ENCODE measurements at regions not wholly inside any gene's neighbourhood (a gene's known extent, or its start where the extent isn't known, plus 50 kb on each side); places are given as distances from the start of the nearest gene placed in this dataset.

- no peaks in the 10 kb centered on the region for H3K36me3 ChIP-seq
- H3K4me1 ChIP-seq (ENCODE audit: insufficient read depth) = no peaks in the 10 kb centered on the region
- 79 to 85% (median 79%) methylated on average over 1 of the region's 1 CpG for WGBS, 3 donors
- no peak overlapping the region for H3K4me3 ChIP-seq
- intact Hi-C loops (cut with DNase I) = no loop called here
- no peak overlapping the region for H3K27ac ChIP-seq
- H3K27me3 ChIP-seq = no peaks in the 10 kb centered on the region
- TF ChIP-seq, protein P1, sequence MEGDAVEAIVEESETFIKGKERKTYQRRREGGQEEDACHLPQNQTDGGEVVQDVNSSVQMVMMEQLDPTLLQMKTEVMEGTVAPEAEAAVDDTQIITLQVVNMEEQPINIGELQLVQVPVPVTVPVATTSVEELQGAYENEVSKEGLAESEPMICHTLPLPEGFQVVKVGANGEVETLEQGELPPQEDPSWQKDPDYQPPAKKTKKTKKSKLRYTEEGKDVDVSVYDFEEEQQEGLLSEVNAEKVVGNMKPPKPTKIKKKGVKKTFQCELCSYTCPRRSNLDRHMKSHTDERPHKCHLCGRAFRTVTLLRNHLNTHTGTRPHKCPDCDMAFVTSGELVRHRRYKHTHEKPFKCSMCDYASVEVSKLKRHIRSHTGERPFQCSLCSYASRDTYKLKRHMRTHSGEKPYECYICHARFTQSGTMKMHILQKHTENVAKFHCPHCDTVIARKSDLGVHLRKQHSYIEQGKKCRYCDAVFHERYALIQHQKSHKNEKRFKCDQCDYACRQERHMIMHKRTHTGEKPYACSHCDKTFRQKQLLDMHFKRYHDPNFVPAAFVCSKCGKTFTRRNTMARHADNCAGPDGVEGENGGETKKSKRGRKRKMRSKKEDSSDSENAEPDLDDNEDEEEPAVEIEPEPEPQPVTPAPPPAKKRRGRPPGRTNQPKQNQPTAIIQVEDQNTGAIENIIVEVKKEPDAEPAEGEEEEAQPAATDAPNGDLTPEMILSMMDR (IDR thresholded peaks at IDR 0.05) = no peak
- TF ChIP-seq EP300 (IDR thresholded peaks at IDR 0.05) (no peak), POLR2A (IDR thresholded peaks at IDR 0.05) (no peak)
- no peak for DNase-seq
- no peaks in the 10 kb centered on the region for H3K9me3 ChIP-seq
Observed at GRCh38 chr2:146365041-146365440, 1479.8 kb upstream of the ACVR2A start.

DNA sequence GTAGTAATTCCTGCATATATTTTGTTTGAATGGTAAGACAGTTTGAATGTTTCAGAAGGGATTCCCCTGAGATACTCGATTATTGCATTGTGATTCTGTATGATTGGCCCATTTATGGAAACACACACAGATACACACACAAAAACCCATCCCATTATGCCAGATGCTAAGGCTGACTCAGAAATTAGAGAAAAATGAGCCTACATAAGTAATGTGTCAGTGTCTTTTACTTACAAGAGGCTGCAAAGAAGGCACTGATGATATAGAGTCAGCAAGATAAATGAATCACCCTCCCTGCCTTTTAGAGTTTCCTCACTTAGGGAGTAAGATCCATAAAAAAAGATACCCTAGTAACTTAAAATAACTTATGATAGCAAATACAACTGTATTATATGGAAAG lies 1481.1 kb upstream of the ACVR2A start:
- Histone ChIP-seq H3K27ac (no peak overlapping the region), H3K36me3 (no peaks in the 10 kb centered on the region), H3K4me3 (no peak overlapping the region), H3K4me1 (ENCODE audit: insufficient read depth) (no peaks in the 10 kb centered on the region), H3K9me3 (no peaks in the 10 kb centered on the region), H3K27me3 (no peaks in the 10 kb centered on the region)
- 78 to 88% (median 78%) methylated on average over 1 of the region's 1 CpG for WGBS, 3 donors
- intact Hi-C loops (cut with DNase I) = no loop called here
- TF ChIP-seq, protein P1 (IDR thresholded peaks at IDR 0.05) = no peak
- TF ChIP-seq POLR2A (IDR thresholded peaks at IDR 0.05) (no peak), EP300 (IDR thresholded peaks at IDR 0.05) (no peak)
- DNase-seq = no peak

- TF ChIP-seq EP300 (IDR thresholded peaks at IDR 0.05) (no peak), POLR2A (IDR thresholded peaks at IDR 0.05) (no peak)
- TF ChIP-seq, protein P1 (IDR thresholded peaks at IDR 0.05) = no peak
- DNase-seq = no peak
- no peaks in the 10 kb centered on the region for H3K36me3 ChIP-seq
- H3K27ac ChIP-seq = no peak overlapping the region
- no peaks in the 10 kb centered on the region for H3K9me3 ChIP-seq
- no peak overlapping the region for H3K4me3 ChIP-seq
- no peaks in the 10 kb centered on the region for H3K4me1 ChIP-seq (ENCODE audit: insufficient read depth)
- H3K27me3 ChIP-seq = no peaks in the 10 kb centered on the region
- intact Hi-C loops (cut with DNase I) = no loop called here
Observed at GRCh38 chr2:146351689-146352088, 1493.1 kb upstream of the ACVR2A start.

DNA sequence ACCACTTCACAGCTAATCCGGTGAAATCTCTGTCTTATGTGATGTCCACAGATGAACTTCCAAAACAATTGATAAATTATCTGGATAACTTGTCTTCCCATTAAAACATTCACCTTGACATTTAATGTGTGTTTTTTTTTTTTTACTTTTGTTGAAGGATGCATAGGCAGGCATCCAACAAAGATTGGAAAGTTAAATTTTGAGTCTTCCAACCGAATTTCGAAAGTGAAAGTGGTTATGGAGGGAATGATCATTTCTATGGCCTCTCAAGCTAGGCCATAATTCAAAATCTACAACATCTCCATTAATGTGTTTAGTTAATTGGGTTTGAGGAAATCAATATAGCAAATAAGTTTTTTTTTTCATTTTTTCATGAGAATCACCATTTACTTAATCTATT lies 1495.5 kb upstream of the ACVR2A start:
- Histone ChIP-seq H3K9me3 (no peaks in the 10 kb centered on the region), H3K4me3 (no peak overlapping the region), H3K27me3 (no peaks in the 10 kb centered on the region), H3K4me1 (ENCODE audit: insufficient read depth) (no peaks in the 10 kb centered on the region), H3K36me3 (no peaks in the 10 kb centered on the region), H3K27ac (no peak overlapping the region)
- no peak for DNase-seq
- 78 to 86% (median 84%) methylated on average over 3 of the region's 3 CpGs for WGBS, 3 donors
- intact Hi-C loops (cut with DNase I) = no loop called here
- TF ChIP-seq EP300 (IDR thresholded peaks at IDR 0.05) = no peak
- no peak for TF ChIP-seq POLR2A (IDR thresholded peaks at IDR 0.05)
- TF ChIP-seq, protein P1 (IDR thresholded peaks at IDR 0.05) = no peak

DNA sequence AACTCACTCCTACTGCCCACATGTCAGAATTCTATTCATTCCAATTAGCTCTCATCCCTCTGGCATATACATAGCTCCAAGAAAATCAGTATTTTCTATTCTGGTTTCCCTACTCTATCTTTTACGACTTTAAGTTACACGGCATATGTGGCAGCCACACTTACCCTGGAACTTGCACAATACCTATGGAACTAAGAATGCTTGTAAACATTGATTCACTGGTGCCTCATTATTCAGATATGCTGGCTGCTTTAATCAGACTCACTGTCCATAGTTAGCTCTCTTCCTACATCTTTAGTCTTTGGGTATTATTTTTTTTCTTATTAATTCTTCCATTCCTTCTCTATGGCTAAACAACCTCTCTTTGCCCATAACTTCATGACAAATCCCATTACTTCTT lies 1519.9 kb upstream of the ACVR2A start:
- no peak for TF ChIP-seq POLR2A (IDR thresholded peaks at IDR 0.05)
- TF ChIP-seq, protein P1 (IDR thresholded peaks at IDR 0.05) = no peak
- no peak for TF ChIP-seq EP300 (IDR thresholded peaks at IDR 0.05)

More for the DNA sequence above, 1519.9 kb upstream of the ACVR2A start:
- Histone ChIP-seq H3K27me3 (no peaks in the 10 kb centered on the region), H3K36me3 (no peaks in the 10 kb centered on the region), H3K9me3 (no peaks in the 10 kb centered on the region), H3K27ac (no peak overlapping the region), H3K4me3 (no peak overlapping the region), H3K4me1 (ENCODE audit: insufficient read depth) (no peaks in the 10 kb centered on the region)
- no peak for DNase-seq
- intact Hi-C loops (cut with DNase I) = no loop called here
- WGBS, 3 donors = 93 to 98% (median 94%) methylated on average over 2 of the region's 2 CpGs
